Mucosa of rectum (tissue), 2 donors: ENCODE measurements at regions not wholly inside any gene's neighbourhood (a gene's known extent, or its start where the extent isn't known, plus 50 kb on each side); places are given as distances from the start of the nearest gene placed in this dataset.
"Not testable (repeated sequence)": the region's sequence is repeated elsewhere in the genome, so short reads cannot be mapped to it uniquely, and the experiment has no call there.

Source experiments
- H3K27ac ChIP-seq, 2 donors: one replicate each; pipeline ENCODE4 v1.7.0; 2013; ENCODE audit warnings: inconsistent platforms in 2 of 2, low read depth in 2 of 2, low read length in 2 of 2
- H3K27me3 ChIP-seq, 2 donors: one replicate each; pipeline ENCODE4 v1.7.0; 2013; ENCODE audit warnings: low read length in 2 of 2; ENCODE audit not compliant: control insufficient read depth in 2 of 2, insufficient read depth in 2 of 2
- H3K36me3 ChIP-seq, 2 donors: one replicate each; pipeline ENCODE4 v1.7.0; 2013; ENCODE audit warnings: low read length in 2 of 2; ENCODE audit not compliant: control insufficient read depth in 2 of 2, insufficient read depth in 2 of 2
- H3K4me1 ChIP-seq, 2 donors: one replicate each; pipeline ENCODE4 v1.7.0; 2013; ENCODE audit warnings: low read length in 2 of 2, mild to moderate bottlenecking in 1 of 2; ENCODE audit not compliant: control insufficient read depth in 2 of 2, insufficient read depth in 2 of 2
- H3K4me3 ChIP-seq, 2 donors: one replicate each; pipeline ENCODE4 v1.7.0; 2013; ENCODE audit warnings: low read length in 2 of 2
- H3K9ac ChIP-seq, 2 donors: one replicate each; pipeline ENCODE4 v1.7.0; 2013; ENCODE audit warnings: low read length in 2 of 2, low read depth in 1 of 2, mild to moderate bottlenecking in 1 of 2
- H3K9me3 ChIP-seq, 2 donors: one replicate each; pipeline ENCODE4 v1.7.0; 2013; ENCODE audit warnings: low read length in 2 of 2; ENCODE audit not compliant: control insufficient read depth in 2 of 2
- donor health status: healthy.
- donor health status: Normal muscosa, but diverticular disease.

GRCh38 chr1:206311611-206312273 is 108.4 kb downstream of the SRGAP2 start:
- not testable (repeated sequence) for H3K27me3 ChIP-seq, H3K36me3 ChIP-seq

GRCh38 chr1:206312274-206312665 is 108.9 kb downstream of the SRGAP2 start:
- H3K4me1 ChIP-seq, H3K9me3 ChIP-seq, H3K36me3 ChIP-seq, H3K27ac ChIP-seq, H3K4me3 ChIP-seq, H3K27me3 ChIP-seq, H3K9ac ChIP-seq: not testable (repeated sequence)

More at GRCh38 chr1:206311611-206312273, 108.4 kb downstream of the SRGAP2 start:
- not testable (repeated sequence) for H3K4me3 ChIP-seq, H3K4me1 ChIP-seq, H3K27ac ChIP-seq, H3K9me3 ChIP-seq, H3K9ac ChIP-seq

- not testable (repeated sequence) for H3K4me3 ChIP-seq, H3K9ac ChIP-seq, H3K27me3 ChIP-seq, H3K36me3 ChIP-seq, H3K9me3 ChIP-seq, H3K4me1 ChIP-seq, H3K27ac ChIP-seq
These were observed 111.8 kb downstream of the SRGAP2 start for GRCh38 chr1:206314951-206315636.

- H3K27me3 ChIP-seq, H3K27ac ChIP-seq, H3K9me3 ChIP-seq, H3K9ac ChIP-seq, H3K4me1 ChIP-seq, H3K36me3 ChIP-seq, H3K4me3 ChIP-seq: not testable (repeated sequence)
These were observed 113.6 kb downstream of the SRGAP2 start for GRCh38 chr1:206316901-206317300.

GRCh38 chr1:206317878-206318514 is 114.7 kb downstream of the SRGAP2 start:
- H3K4me3 ChIP-seq, H3K4me1 ChIP-seq, H3K9me3 ChIP-seq, H3K9ac ChIP-seq, H3K27ac ChIP-seq, H3K36me3 ChIP-seq, H3K27me3 ChIP-seq: not testable (repeated sequence)

- H3K27ac ChIP-seq, H3K4me3 ChIP-seq, H3K4me1 ChIP-seq, H3K9ac ChIP-seq, H3K36me3 ChIP-seq, H3K9me3 ChIP-seq, H3K27me3 ChIP-seq: not testable (repeated sequence)
These were observed 116.9 kb downstream of the SRGAP2 start for GRCh38 chr1:206320227-206320626.

- H3K27ac ChIP-seq, H3K4me3 ChIP-seq, H3K27me3 ChIP-seq, H3K36me3 ChIP-seq, H3K9ac ChIP-seq, H3K4me1 ChIP-seq, H3K9me3 ChIP-seq: not testable (repeated sequence)
These were observed 123.0 kb downstream of the SRGAP2 start for GRCh38 chr1:206326159-206326939.

- not testable (repeated sequence) for H3K9ac ChIP-seq, H3K9me3 ChIP-seq, H3K36me3 ChIP-seq, H3K4me1 ChIP-seq, H3K4me3 ChIP-seq, H3K27ac ChIP-seq, H3K27me3 ChIP-seq
These were observed 128.3 kb downstream of the SRGAP2 start for GRCh38 chr1:206331597-206331996.

- H3K4me1 ChIP-seq, H3K27me3 ChIP-seq, H3K27ac ChIP-seq, H3K36me3 ChIP-seq, H3K4me3 ChIP-seq, H3K9me3 ChIP-seq, H3K9ac ChIP-seq: not testable (repeated sequence)
These were observed 130.0 kb downstream of the SRGAP2 start for GRCh38 chr1:206333316-206333715.

- not testable (repeated sequence) for H3K27ac ChIP-seq, H3K27me3 ChIP-seq, H3K4me3 ChIP-seq, H3K9me3 ChIP-seq, H3K36me3 ChIP-seq, H3K4me1 ChIP-seq, H3K9ac ChIP-seq
These were observed 130.6 kb downstream of the SRGAP2 start for GRCh38 chr1:206333897-206334296.
